GM19035 (cell line): ENCODE measurements at regions not wholly inside any gene's neighbourhood (a gene's known extent, or its start where the extent isn't known, plus 50 kb on each side); places are given as distances from the start of the nearest gene placed in this dataset.

Source experiments
- ATAC-seq: cut with Tn5 transposase; IDR thresholded peaks from one replicate; pipeline ENCODE4 v1.9.1; 2021; ENCODE audit not compliant: unreplicated experiment

GRCh38 chr4:32460972-32461371 lies 1740.8 kb downstream of the PCDH7 start:
- ATAC-seq: no peak

GRCh38 chr4:32462944-32463343 lies 1742.8 kb downstream of the PCDH7 start:
- ATAC-seq: no peak

- ATAC-seq: no peak
Measured at GRCh38 chr4:32470087-32470585, 1750.0 kb downstream of the PCDH7 start.

- ATAC-seq: no peak
Measured at GRCh38 chr4:32472918-32473317, 1752.7 kb downstream of the PCDH7 start.

- ATAC-seq: no peak
Measured at GRCh38 chr4:32475710-32476109, 1755.5 kb downstream of the PCDH7 start.

GRCh38 chr4:32477518-32477917 lies 1757.3 kb downstream of the PCDH7 start:
- no peak for ATAC-seq

GRCh38 chr4:32485956-32486355 lies 1765.8 kb downstream of the PCDH7 start:
- ATAC-seq: no peak

GRCh38 chr4:32488690-32489089 lies 1768.5 kb downstream of the PCDH7 start:
- no peak for ATAC-seq

- ATAC-seq: no peak
Measured at GRCh38 chr4:32499171-32499570, 1779.0 kb downstream of the PCDH7 start.

GRCh38 chr4:32503241-32503640 lies 1783.1 kb downstream of the PCDH7 start:
- no peak for ATAC-seq

- ATAC-seq: no peak
Measured at GRCh38 chr4:32506067-32506466, 1785.9 kb downstream of the PCDH7 start.

- ATAC-seq: no peak
Measured at GRCh38 chr4:32519060-32519459, 1798.9 kb downstream of the PCDH7 start.

GRCh38 chr4:32525420-32525819 lies 1805.3 kb downstream of the PCDH7 start:
- ATAC-seq: no peak

GRCh38 chr4:32544846-32545245 lies 1824.7 kb downstream of the PCDH7 start:
- no peak for ATAC-seq

- ATAC-seq: no peak
Measured at GRCh38 chr4:32551943-32552342, 1831.8 kb downstream of the PCDH7 start.

- no peak for ATAC-seq
Measured at GRCh38 chr4:32560306-32560705, 1840.1 kb downstream of the PCDH7 start.

- no peak for ATAC-seq
Measured at GRCh38 chr4:32562010-32562409, 1841.8 kb downstream of the PCDH7 start.

GRCh38 chr4:32564626-32565025 lies 1844.5 kb downstream of the PCDH7 start:
- ATAC-seq: no peak

- ATAC-seq: no peak
Measured at GRCh38 chr4:32569861-32570260, 1849.7 kb downstream of the PCDH7 start.

- ATAC-seq: no peak
Measured at GRCh38 chr4:32572366-32572765, 1852.2 kb downstream of the PCDH7 start.

- no peak for ATAC-seq
Measured at GRCh38 chr4:32574803-32575202, 1854.6 kb downstream of the PCDH7 start.

GRCh38 chr4:32589097-32589496 lies 1868.9 kb downstream of the PCDH7 start:
- no peak for ATAC-seq

- no peak for ATAC-seq
Measured at GRCh38 chr4:32589853-32590252, 1869.7 kb downstream of the PCDH7 start.

GRCh38 chr4:32597354-32597753 lies 1877.2 kb downstream of the PCDH7 start:
- no peak for ATAC-seq
